Suprapubic skin (tissue), 3 donors: ENCODE measurements at regions not wholly inside any gene's neighbourhood (a gene's known extent, or its start where the extent isn't known, plus 50 kb on each side); places are given as distances from the start of the nearest gene placed in this dataset.

Experiments used
- EP300 ChIP-seq: sonication (generic); formaldehyde crosslinking; IDR thresholded peaks from one replicate; pipeline ENCODE4 v1.6.1; 2017; ENCODE audit warnings: antibody characterized with exemption
- POLR2A ChIP-seq, 2 donors: fragments of 450-650 bp; IDR thresholded peaks; one replicate each; pipeline ENCODE4 v1.6.1; 2017; ENCODE audit warnings: antibody characterized with exemption in 2 of 2, mild to moderate bottlenecking in 2 of 2, moderate library complexity in 2 of 2
- TF ChIP-seq, protein P1 (sequence below), 2 donors: fragments of 200-600 bp in 1 of 2; fragments of 450-650 bp in 1 of 2; sonication (generic) in 1 of 2; IDR thresholded peaks; one replicate each; pipeline ENCODE4 v1.5.1; 2016 to 2019; ENCODE audit warnings: antibody characterized with exemption in 2 of 2, mild to moderate bottlenecking in 1 of 2, moderate library complexity in 1 of 2

DNA sequence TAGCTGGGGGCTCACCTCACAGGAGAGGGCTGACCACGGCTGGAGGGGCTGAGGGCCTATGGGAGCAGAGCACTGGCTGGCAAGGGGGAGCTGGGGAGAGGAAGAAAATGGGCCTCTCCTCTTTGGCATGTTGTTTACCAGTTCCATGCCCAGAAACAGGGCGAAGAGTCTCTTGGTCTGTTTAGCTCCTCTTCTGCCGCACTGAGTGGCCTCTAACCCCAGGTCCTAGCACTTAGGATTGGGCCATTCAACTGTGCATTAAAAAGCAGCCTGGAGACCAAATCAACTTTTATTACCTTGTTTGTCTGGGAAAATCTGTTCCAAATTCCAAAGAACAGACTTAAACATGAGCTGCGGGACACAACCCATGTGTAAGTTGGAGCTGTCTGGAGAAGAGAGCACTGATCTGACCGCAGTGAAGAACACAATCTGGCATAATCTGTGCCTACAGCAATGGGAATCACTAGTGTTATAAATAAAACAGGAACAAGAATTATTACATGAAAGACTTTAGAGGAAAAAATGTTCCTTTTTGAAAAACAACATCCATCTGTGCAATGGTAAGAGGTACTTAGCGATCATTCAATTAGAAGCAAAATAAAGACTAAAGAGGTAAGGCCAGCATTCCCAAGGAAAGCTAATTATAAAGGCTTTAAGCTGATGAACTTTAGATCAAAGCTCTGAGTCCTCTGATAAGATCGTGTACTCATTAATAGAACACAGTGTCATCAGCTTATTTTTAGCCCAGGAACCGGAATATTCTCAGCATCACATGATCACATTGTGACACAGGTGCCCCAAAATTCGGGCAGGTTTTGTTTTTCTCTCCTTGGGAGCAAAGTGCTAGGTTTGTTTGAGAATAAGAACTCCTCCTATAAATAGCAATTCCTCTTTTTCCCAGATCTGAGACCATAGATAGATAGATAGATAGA is 243.2 kb downstream of the COL4A1 start:
- TF ChIP-seq, protein P1, sequence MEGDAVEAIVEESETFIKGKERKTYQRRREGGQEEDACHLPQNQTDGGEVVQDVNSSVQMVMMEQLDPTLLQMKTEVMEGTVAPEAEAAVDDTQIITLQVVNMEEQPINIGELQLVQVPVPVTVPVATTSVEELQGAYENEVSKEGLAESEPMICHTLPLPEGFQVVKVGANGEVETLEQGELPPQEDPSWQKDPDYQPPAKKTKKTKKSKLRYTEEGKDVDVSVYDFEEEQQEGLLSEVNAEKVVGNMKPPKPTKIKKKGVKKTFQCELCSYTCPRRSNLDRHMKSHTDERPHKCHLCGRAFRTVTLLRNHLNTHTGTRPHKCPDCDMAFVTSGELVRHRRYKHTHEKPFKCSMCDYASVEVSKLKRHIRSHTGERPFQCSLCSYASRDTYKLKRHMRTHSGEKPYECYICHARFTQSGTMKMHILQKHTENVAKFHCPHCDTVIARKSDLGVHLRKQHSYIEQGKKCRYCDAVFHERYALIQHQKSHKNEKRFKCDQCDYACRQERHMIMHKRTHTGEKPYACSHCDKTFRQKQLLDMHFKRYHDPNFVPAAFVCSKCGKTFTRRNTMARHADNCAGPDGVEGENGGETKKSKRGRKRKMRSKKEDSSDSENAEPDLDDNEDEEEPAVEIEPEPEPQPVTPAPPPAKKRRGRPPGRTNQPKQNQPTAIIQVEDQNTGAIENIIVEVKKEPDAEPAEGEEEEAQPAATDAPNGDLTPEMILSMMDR (IDR thresholded peaks at IDR 0.05), result no peak
- TF ChIP-seq POLR2A (IDR thresholded peaks at IDR 0.05) (no peak), EP300 (no peak)
